Renal pelvis (tissue), 1 donor: ENCODE measurements at regions not wholly inside any gene's neighbourhood (a gene's known extent, or its start where the extent isn't known, plus 50 kb on each side); places are given as distances from the start of the nearest gene placed in this dataset.
A peak's percentile ranks its signal among the peaks of the same experiment; 100 is the strongest.
"Not testable (repeated sequence)": the region's sequence is repeated elsewhere in the genome, so short reads cannot be mapped to it uniquely, and the experiment has no call there.

Experiments used
- DNase-seq: peaks from one replicate; pipeline ENCODE4 v3.0.0-alpha.2; 2013

- DNase-seq, result peak; percentile 47
Measured at GRCh38 chr14:86072116-86072894, 542.4 kb downstream of the FLRT2 start.

- peak; percentile 48 for DNase-seq
Measured at GRCh38 chr14:86066651-86067050, 536.7 kb downstream of the FLRT2 start.

- no peak for DNase-seq
Measured at GRCh38 chr14:86065407-86065806, 535.5 kb downstream of the FLRT2 start.

GRCh38 chr14:86064595-86064994 lies 534.7 kb downstream of the FLRT2 start:
- DNase-seq, result not testable (repeated sequence)

- DNase-seq, result peak; percentile 27
Measured at GRCh38 chr14:86057018-86057667, 527.2 kb downstream of the FLRT2 start.

- DNase-seq, result no peak
Measured at GRCh38 chr14:86055512-86056075, 525.6 kb downstream of the FLRT2 start.

GRCh38 chr14:86052868-86053267 lies 522.9 kb downstream of the FLRT2 start:
- no peak for DNase-seq

GRCh38 chr14:86050757-86051156 lies 520.8 kb downstream of the FLRT2 start:
- DNase-seq, result no peak

- DNase-seq, result no peak
Measured at GRCh38 chr14:86050072-86050683, 520.2 kb downstream of the FLRT2 start.

GRCh38 chr14:86039176-86039575 lies 509.2 kb downstream of the FLRT2 start:
- no peak for DNase-seq

- DNase-seq, result no peak
Measured at GRCh38 chr14:86038387-86039042, 508.6 kb downstream of the FLRT2 start.

GRCh38 chr14:86035882-86036281 lies 505.9 kb downstream of the FLRT2 start:
- DNase-seq, result no peak

GRCh38 chr14:86027990-86028389 lies 498.0 kb downstream of the FLRT2 start:
- DNase-seq, result no peak

- DNase-seq, result no peak
Measured at GRCh38 chr14:86027144-86027543, 497.2 kb downstream of the FLRT2 start.

GRCh38 chr14:86022031-86022629 lies 492.2 kb downstream of the FLRT2 start:
- no peak for DNase-seq

GRCh38 chr14:86020841-86021240 lies 490.9 kb downstream of the FLRT2 start:
- DNase-seq, result no peak

- DNase-seq, result no peak
Measured at GRCh38 chr14:86015941-86016340, 486.0 kb downstream of the FLRT2 start.

- DNase-seq, result no peak
Measured at GRCh38 chr14:86015511-86015910, 485.6 kb downstream of the FLRT2 start.

- DNase-seq, result no peak
Measured at GRCh38 chr14:86013641-86014040, 483.7 kb downstream of the FLRT2 start.

- no peak for DNase-seq
Measured at GRCh38 chr14:86012461-86012860, 482.5 kb downstream of the FLRT2 start.

GRCh38 chr14:86003998-86004397 lies 474.1 kb downstream of the FLRT2 start:
- no peak for DNase-seq

- DNase-seq, result peak; percentile 46
Measured at GRCh38 chr14:85996551-85996950, 466.6 kb downstream of the FLRT2 start.
